ENCODE measurements at regions not wholly inside any gene's neighbourhood (a gene's known extent, or its start where the extent isn't known, plus 50 kb on each side); places are given as distances from the start of the nearest gene placed in this dataset.
"Not testable (repeated sequence)": the region's sequence is repeated elsewhere in the genome, so short reads cannot be mapped to it uniquely, and the experiment has no call there.

GRCh38 chr19:30103981-30104380 lies 161.9 kb downstream of the URI1 start:
- no peak for DNase-seq (ENCODE audit: low spot score)

- no peak for DNase-seq (ENCODE audit: low spot score)
Observed at GRCh38 chr19:30105316-30105715, 163.3 kb downstream of the URI1 start.

- no peak for DNase-seq (ENCODE audit: low spot score)
Observed at GRCh38 chr19:30105727-30106126, 163.7 kb downstream of the URI1 start.

GRCh38 chr19:30106417-30107095 lies 164.5 kb downstream of the URI1 start:
- no peak for DNase-seq (ENCODE audit: low spot score)

GRCh38 chr19:30107251-30107650 lies 165.2 kb downstream of the URI1 start:
- DNase-seq (ENCODE audit: low spot score), result no peak

GRCh38 chr19:30109565-30109964 lies 167.5 kb downstream of the URI1 start:
- no peak for DNase-seq (ENCODE audit: low spot score)

- DNase-seq (ENCODE audit: low spot score), result no peak
Observed at GRCh38 chr19:30111021-30111855, 169.2 kb downstream of the URI1 start.

GRCh38 chr19:30112171-30112570 lies 170.1 kb downstream of the URI1 start:
- DNase-seq (ENCODE audit: low spot score), result no peak

GRCh38 chr19:30112666-30113065 lies 170.6 kb downstream of the URI1 start:
- no peak for DNase-seq (ENCODE audit: low spot score)

GRCh38 chr19:30113186-30113585 lies 171.1 kb downstream of the URI1 start:
- no peak for DNase-seq (ENCODE audit: low spot score)

GRCh38 chr19:30114095-30114494 lies 172.1 kb downstream of the URI1 start:
- DNase-seq (ENCODE audit: low spot score), result not testable (repeated sequence)

- no peak for DNase-seq (ENCODE audit: low spot score)
Observed at GRCh38 chr19:30115947-30116346, 173.9 kb downstream of the URI1 start.

- DNase-seq (ENCODE audit: low spot score), result no peak
Observed at GRCh38 chr19:30116530-30116929, 174.5 kb downstream of the URI1 start.

GRCh38 chr19:30116984-30117555 lies 175.0 kb downstream of the URI1 start:
- no peak for DNase-seq (ENCODE audit: low spot score)

- no peak for DNase-seq (ENCODE audit: low spot score)
Observed at GRCh38 chr19:30117636-30118145, 175.7 kb downstream of the URI1 start.

GRCh38 chr19:30118221-30118620 lies 176.2 kb downstream of the URI1 start:
- no peak for DNase-seq (ENCODE audit: low spot score)

GRCh38 chr19:30118760-30119159 lies 176.7 kb downstream of the URI1 start:
- no peak for DNase-seq (ENCODE audit: low spot score)

- no peak for DNase-seq (ENCODE audit: low spot score)
Observed at GRCh38 chr19:30119180-30119908, 177.3 kb downstream of the URI1 start.

- DNase-seq (ENCODE audit: low spot score), result no peak
Observed at GRCh38 chr19:30120860-30121484, 178.9 kb downstream of the URI1 start.

- no peak for DNase-seq (ENCODE audit: low spot score)
Observed at GRCh38 chr19:30122431-30122830, 180.4 kb downstream of the URI1 start.

- DNase-seq (ENCODE audit: low spot score), result no peak
Observed at GRCh38 chr19:30123119-30123518, 181.1 kb downstream of the URI1 start.

- no peak for DNase-seq (ENCODE audit: low spot score)
Observed at GRCh38 chr19:30123611-30124010, 181.6 kb downstream of the URI1 start.
